Eye (tissue), 1 donor: ENCODE measurements at regions not wholly inside any gene's neighbourhood (a gene's known extent, or its start where the extent isn't known, plus 50 kb on each side); places are given as distances from the start of the nearest gene placed in this dataset.
A peak's percentile ranks its signal among the peaks of the same experiment; 100 is the strongest.
"Not testable (repeated sequence)": the region's sequence is repeated elsewhere in the genome, so short reads cannot be mapped to it uniquely, and the experiment has no call there.

Experiments
- DNase-seq: peaks from one replicate; pipeline ENCODE4 v3.0.0-alpha.2; 2015

DNA sequence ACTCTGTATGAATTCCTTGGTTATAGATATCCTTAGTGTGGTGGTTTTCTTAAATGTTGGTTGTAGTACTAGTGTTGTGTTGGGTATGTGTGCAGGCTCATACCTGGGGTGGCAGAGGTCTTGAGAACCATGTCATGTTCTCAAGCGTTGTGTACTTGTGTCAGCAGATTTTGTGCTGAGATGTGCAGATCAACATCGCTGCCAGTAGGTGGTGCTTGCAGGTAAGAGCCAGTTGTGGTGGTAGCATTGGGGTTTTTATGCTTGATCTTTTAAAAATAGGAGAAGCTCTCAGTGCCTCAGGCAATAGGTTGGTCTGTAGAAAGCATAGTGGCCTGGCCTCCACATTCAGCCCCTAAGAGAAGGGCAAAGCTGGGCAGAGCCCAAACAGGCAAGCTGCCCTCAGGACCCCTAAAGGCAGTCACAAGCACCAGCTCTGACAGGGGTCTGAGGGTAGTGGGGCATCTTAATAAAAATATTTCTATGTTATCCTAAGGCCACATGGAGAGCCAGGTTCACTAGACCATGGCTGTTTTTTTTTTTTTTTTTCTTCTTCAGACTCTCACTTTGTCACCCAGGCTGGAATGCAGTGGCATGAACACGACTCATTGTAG, 164.0 kb downstream of the IL20RB start:
- DNase-seq = peak; percentile 58

GRCh38 chr3:137131081-137131480, 173.3 kb downstream of the IL20RB start:
- DNase-seq = no peak

GRCh38 chr3:137134431-137134830, 176.6 kb downstream of the IL20RB start:
- DNase-seq = no peak

DNA sequence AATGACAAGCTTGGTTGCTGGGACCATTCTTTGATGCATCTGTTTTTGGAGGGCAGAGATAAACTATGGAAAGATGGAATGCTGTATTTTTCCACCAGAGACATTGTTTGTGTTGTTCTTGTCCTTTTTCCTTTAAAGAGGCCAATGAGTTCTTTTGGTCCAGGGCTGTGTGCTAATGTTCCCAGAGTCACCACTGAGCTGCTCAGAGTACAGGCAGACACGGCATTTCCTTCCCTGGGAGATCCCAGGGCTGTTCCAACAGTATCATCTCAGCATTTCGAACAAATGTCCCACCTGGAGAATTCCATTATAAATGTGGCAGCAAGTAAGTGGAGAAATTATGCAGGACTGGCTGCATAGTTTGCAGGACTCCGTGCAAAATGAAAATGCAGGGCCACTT, 190.6 kb downstream of the IL20RB start:
- no peak for DNase-seq

DNA sequence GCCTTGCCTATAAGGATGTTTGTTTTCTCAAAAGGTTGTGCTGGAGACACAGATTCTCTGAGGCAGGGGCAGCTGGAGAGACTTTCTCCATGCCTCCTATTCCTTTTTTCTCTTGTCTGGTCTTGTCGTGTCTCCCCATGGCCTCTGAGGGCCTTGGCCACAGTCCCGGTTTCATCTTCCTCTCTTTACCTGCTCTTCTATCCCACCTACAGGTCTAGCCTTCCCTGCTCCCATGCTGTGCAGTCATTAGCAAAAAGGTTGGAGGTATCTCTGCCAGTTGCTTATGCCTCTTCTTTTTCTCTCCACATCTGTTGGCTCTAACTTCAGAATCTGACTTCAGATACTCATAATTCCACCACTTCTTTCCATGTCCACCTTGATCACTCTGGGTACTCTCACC, 191.1 kb downstream of the IL20RB start:
- DNase-seq = no peak

DNA sequence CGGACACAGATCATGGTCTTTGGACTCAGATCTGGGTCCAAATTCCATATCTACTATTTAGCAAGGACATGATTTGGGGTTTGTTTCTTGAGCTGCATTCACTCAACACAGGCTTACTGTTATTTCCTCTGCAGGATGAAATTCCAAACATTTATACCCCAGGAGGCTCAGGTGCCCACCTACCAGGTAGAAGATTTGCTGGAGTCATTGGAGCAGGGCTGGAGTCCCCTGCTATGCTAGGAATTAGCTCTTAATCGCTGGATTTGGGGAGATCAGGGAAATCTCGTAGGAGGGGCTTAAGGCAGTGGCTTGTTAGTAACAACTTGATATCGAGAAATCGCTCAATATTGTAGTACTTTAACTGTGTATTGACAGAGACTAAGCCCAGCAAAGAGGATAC, 193.0 kb downstream of the IL20RB start:
- no peak for DNase-seq

DNA sequence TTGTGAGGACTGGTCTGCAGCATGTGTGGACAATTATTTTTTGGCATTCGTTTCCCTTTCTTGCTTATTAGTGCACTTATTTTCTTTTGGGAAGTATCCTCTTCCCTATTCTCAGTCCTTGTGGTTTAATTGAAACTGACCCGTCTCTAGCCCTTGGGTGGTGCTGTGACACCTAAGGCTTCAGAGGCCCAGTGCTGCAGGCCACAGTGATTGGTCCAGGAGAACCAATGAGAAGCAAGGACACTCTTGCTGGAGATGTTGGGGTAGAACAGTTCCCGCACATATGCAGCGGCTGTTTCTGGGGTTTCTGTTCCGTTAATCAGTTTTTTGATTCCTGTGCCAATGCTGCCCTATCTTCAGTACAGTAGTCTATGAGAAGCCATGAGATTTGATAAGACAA, 195.3 kb downstream of the IL20RB start:
- not testable (repeated sequence) for DNase-seq

- peak; percentile 66 for DNase-seq
These were observed 205.6 kb downstream of the IL20RB start for GRCh38 chr3:137163241-137163871.

DNA sequence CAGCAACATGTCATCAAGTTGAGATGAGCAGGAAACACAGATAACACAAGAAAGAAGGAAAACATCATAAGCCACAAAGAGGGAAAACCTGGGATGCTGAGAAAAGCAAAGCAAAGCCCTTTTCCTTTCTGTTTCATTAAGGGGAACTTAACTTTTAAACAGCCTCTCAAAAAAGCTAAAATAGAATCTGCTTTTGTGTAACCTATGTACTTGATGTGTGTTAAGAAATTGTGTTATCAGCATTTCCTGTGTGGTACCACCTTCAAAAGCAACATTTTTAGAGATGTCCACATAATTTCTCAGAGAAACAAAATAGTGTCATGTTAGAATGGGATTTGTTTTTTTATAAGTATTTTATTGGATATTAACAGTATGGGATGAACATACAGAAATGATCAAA, 206.2 kb downstream of the IL20RB start:
- no peak for DNase-seq

DNA sequence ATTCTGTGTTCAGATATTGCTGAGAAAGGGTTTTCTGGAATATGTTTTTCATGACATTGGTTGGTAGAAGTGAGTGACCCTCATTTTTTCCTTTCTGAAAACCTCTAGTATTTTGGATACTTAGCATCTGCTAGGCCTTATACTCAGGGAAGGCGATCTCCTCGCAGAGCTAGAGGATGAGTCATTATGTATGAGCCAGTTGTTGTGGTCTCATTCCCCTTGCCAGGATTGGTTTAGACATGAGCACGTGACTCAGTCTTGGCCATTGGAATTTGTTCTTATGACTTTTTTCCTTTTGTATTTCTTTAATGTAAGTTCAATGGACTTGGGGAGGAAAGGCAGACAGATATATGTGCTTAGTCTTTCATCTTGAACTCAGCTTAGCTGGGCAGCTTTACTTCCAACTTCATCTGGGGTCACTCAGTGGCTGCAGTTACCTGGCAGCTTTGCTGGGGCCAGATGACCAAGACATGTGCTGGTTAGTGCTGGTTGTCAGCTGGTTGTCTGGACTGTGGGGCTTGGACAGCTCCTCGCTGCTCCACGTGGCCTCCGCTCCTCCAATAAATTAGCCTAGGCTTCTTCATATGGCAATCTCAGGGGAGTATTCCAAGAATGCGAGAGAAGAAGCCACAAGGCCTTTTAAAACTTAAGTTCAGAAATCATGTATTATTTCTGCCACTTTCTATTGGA, 207.5 kb downstream of the IL20RB start:
- DNase-seq = no peak

GRCh38 chr3:137171834-137172603, 214.2 kb downstream of the IL20RB start:
- no peak for DNase-seq

- no peak for DNase-seq
These were observed 214.9 kb downstream of the IL20RB start for GRCh38 chr3:137172728-137173127.

DNA sequence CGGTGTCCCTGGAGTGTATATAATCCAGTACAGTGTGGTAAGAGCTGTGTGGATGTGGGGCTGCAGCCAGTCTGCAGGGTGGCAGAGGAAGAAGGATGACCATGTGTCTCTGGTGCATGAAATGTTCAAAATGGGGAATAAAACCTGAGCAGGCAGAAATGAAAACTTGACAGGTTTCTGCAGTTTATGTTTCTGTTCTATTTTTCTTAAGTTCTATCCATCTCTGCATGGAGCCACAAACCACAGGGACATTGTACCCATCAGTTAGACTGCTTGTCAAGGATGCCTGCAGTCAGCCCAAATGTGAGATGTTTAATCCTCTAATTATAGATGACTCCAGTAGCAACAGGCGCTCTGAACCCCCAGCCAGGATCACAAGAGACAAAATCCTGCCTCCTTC, 216.7 kb downstream of the IL20RB start:
- DNase-seq = no peak

DNA sequence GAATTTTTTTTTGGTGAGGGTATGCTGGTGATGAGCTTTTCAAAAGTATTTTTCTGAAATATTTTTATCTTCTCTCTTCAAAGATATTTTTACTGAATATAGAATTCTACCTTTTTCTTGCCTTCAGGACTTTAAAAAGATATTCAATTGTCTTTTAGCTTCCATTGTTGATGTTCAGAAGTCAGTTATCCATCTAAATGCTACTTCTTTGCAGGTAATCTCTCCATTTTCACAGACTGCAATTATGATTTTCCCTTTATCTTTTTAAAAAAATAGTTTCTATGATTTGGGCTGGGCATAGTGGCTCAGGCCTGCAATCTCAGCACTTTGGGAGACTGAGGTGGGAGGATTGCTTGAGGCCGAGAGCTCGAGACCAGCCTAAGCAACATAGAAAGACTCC, 222.4 kb downstream of the IL20RB start:
- DNase-seq = no peak

DNA sequence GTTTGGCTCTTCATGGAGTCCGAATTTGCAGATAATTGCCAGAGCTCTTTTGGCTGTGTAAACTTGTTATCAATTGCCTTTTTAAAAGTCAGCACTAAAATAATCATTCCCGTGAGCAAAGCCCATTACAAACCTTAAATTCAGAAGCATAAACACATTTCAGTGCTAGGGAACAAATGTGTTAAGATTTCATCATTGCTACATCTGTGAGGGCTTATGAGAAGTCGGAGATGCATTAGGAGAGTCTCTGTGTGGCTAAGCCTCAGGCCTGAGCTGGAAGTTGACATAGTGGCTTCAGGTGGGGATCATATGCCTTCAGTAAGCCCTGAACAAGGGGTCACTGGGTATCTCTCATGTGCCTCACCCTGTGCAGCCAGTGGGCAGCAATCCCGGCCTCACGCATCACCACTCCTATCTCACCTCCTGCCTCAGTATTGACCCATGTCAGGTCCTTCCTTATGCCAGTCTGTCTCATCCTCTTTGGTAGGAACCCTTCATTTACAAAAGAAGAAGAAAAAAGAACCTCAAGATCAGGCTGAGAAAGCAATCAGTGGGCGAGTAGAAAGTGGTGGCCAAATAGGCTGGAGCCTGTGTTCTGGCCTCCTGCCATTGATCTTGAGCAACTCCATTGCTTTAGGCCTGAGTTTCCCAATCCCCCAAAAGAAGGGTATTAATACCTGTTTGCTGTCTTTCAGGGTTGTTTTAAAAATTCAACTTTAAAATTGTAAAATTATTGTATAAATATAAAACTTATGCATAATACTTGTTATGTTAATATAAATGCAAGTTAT, 233.5 kb downstream of the IL20RB start:
- DNase-seq = no peak

DNA sequence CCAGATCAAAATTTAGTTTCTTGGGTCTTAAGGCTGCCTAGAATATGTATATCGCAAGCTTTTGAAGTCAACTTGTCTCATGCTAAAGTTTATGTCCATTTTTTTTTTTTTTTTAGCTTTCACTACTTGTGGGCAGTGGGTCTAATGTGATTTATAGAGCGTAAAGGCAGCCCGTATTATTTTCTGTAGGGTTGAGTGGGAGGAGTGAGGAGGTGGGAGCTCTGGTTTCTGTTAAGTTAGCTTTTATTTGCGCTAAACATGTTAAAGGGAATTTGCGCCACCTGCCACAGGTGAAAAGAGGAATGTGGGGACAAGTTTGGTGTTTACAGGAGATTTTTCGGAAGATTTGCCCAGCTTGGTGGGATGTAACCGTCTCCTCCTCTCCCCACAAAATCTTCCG, 234.2 kb downstream of the IL20RB start:
- DNase-seq = no peak

GRCh38 chr3:137194301-137194700, 236.5 kb downstream of the IL20RB start:
- no peak for DNase-seq

DNA sequence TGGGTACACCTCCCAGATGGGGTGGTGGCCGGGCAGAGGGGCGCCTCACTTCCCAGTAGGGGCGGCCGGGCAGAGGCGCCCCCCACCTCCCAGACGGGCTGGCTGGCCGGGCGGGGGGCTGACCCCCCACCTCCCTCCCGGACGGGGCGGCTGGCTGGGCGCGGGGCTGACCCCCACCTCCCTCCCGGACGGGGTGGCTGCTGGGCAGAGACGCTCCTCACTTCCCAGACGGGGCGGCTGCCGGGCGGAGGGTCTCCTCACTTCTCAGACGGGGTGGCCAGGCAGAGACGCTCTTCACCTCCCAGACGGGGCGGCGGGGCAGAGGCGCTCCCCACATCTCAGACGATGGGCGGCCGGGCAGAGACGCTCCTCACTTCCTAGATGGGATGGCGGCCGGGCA, 240.6 kb downstream of the IL20RB start:
- DNase-seq = not testable (repeated sequence)

DNA sequence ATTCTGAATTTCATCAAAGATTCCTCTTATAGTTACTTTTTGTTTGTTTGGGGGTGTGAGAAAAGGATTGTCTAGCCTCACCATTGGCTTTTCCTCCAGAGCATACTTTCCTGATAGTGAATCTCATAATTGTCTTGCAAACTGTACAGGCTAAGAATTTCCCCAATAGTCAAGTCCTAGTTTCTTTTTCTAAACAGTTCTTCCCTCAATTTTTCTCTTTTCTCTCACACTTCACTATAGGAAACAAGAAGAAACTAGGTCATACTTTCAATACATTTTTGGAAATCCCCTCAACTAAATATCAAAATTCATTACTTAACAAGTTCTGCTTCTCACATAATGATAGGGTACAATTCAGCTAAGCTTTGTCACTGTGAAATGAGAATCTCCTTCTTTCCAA, 241.9 kb downstream of the IL20RB start:
- DNase-seq = no peak

GRCh38 chr3:137201066-137201465, 243.3 kb downstream of the IL20RB start:
- DNase-seq = no peak

GRCh38 chr3:137202941-137203340, 245.2 kb downstream of the IL20RB start:
- DNase-seq = no peak

GRCh38 chr3:137204409-137204808, 246.6 kb downstream of the IL20RB start:
- DNase-seq = peak; percentile 4
